Loucy (cell line): ENCODE measurements at regions not wholly inside any gene's neighbourhood (a gene's known extent, or its start where the extent isn't known, plus 50 kb on each side); places are given as distances from the start of the nearest gene placed in this dataset.

Experiments
- H2AFZ ChIP-seq: fragments of 200-600 bp; sonication (generic); 2 replicates; pipeline ENCODE4 v1.6.0; 2016; ENCODE audit warnings: antibody characterized with exemption, mild to moderate bottlenecking, low read length, moderate library complexity
- H3F3A ChIP-seq: fragments of 200-600 bp; 2 replicates; pipeline ENCODE4 v1.6.0; 2016; ENCODE audit warnings: antibody characterized with exemption, low read depth, mild to moderate bottlenecking
- H3K27me3 ChIP-seq: fragments of 200-600 bp; sonication (generic); 2 replicates; pipeline ENCODE4 v1.6.1; 2014; ENCODE audit warnings: low read length, mild to moderate bottlenecking; ENCODE audit not compliant: insufficient read depth, poor library complexity, severe bottlenecking
- H3K36me3 ChIP-seq: fragments of 200-600 bp; sonication (generic); 2 replicates; pipeline ENCODE4 v1.6.1; 2016; ENCODE audit warnings: low read length; ENCODE audit not compliant: insufficient read depth
- H3K4me1 ChIP-seq: fragments of 200-600 bp; sonication (generic); 2 replicates; pipeline ENCODE4 v1.5.1; 2014; ENCODE audit warnings: low read length, mild to moderate bottlenecking; ENCODE audit not compliant: insufficient read depth, poor library complexity, severe bottlenecking
- H3K4me2 ChIP-seq: fragments of 200-600 bp; sonication (generic); 2 replicates; pipeline ENCODE4 v1.6.0; 2014; ENCODE audit warnings: antibody characterized with exemption, low read length, low read depth, mild to moderate bottlenecking; ENCODE audit not compliant: poor library complexity, severe bottlenecking
- H3K4me3 ChIP-seq: fragments of 200-600 bp; sonication (generic); 2 replicates; pipeline ENCODE4 v1.5.1; 2014; ENCODE audit warnings: low read length, mild to moderate bottlenecking, mixed read lengths; ENCODE audit not compliant: poor library complexity, severe bottlenecking
- H3K79me2 ChIP-seq: fragments of 200-600 bp; sonication (generic); 2 replicates; pipeline ENCODE4 v1.6.1; 2014; ENCODE audit warnings: low read length; ENCODE audit not compliant: insufficient read depth
- H3K9ac ChIP-seq: fragments of 200-600 bp; sonication (generic); 2 replicates; pipeline ENCODE4 v1.6.0; 2014; ENCODE audit warnings: mild to moderate bottlenecking, low read depth, low read length, moderate library complexity; ENCODE audit not compliant: poor library complexity, severe bottlenecking
- H3K9me2 ChIP-seq: fragments of 200-600 bp; sonication (generic); replicated peaks from 2 replicates; pipeline ENCODE4 v1.6.1; 2016; ENCODE audit warnings: low read depth, low read length, mixed read lengths
- H3K9me3 ChIP-seq: fragments of 200-600 bp; sonication (generic); 2 replicates; pipeline ENCODE4 v1.6.1; 2014; ENCODE audit warnings: mild to moderate bottlenecking, antibody characterized with exemption, low read length, low read depth; ENCODE audit not compliant: insufficient read depth
- H4K20me1 ChIP-seq: fragments of 200-600 bp; sonication (generic); 2 replicates; pipeline ENCODE4 v1.6.0; 2014; ENCODE audit warnings: antibody characterized with exemption, low read length, mild to moderate bottlenecking; ENCODE audit not compliant: insufficient read depth, poor library complexity, severe bottlenecking
- CTCF ChIP-seq: fragments of 200-600 bp; sonication (generic); conservative IDR thresholded peaks from 2 replicates; pipeline ENCODE4 v1.5.1; 2014; ENCODE audit warnings: mild to moderate bottlenecking, antibody characterized with exemption, low read length
- EZH2phosphoT487 ChIP-seq: fragments of 200-600 bp; IDR thresholded peaks from 2 replicates; pipeline ENCODE4 v1.6.1; 2018; ENCODE audit warnings: antibody characterized with exemption, mild to moderate bottlenecking, moderate library complexity, borderline replicate concordance

GRCh38 chr15:87728998-87729397 is 527.5 kb downstream of the NTRK3 start:
- Histone ChIP-seq H3K9ac (no peak overlapping the region), H3K79me2 (no peaks in the 10 kb centered on the region), H3K4me2 (no peak overlapping the region), H3K9me2 (no peaks in the 10 kb centered on the region), H3K27me3 (no peaks in the 10 kb centered on the region), H4K20me1 (no peaks in the 10 kb centered on the region), H3K4me1 (no peaks in the 10 kb centered on the region), H3K9me3 (no peaks in the 10 kb centered on the region), H2AFZ (no peak overlapping the region), H3K4me3 (no peak overlapping the region), H3K36me3 (no peaks in the 10 kb centered on the region), H3F3A (no peaks in the 10 kb centered on the region)
- no peak for TF ChIP-seq EZH2phosphoT487
- TF ChIP-seq CTCF, result no peak

GRCh38 chr15:87727073-87727472 is 529.5 kb downstream of the NTRK3 start:
- Histone ChIP-seq H2AFZ (no peak overlapping the region), H3K9ac (no peak overlapping the region), H4K20me1 (no peaks in the 10 kb centered on the region), H3K27me3 (no peaks in the 10 kb centered on the region), H3K4me3 (no peak overlapping the region), H3K4me2 (no peak overlapping the region), H3K79me2 (no peaks in the 10 kb centered on the region), H3K9me3 (no peaks in the 10 kb centered on the region), H3F3A (no peaks in the 10 kb centered on the region), H3K9me2 (no peaks in the 10 kb centered on the region), H3K4me1 (no peaks in the 10 kb centered on the region), H3K36me3 (no peaks in the 10 kb centered on the region)
- TF ChIP-seq CTCF (no peak), EZH2phosphoT487 (no peak)

- H4K20me1 ChIP-seq, result no peaks in the 10 kb centered on the region
- no peak overlapping the region for H3K9ac ChIP-seq
- TF ChIP-seq CTCF, result no peak
- no peak for TF ChIP-seq EZH2phosphoT487
- no peaks in the 10 kb centered on the region for H3K9me3 ChIP-seq
- no peaks in the 10 kb centered on the region for H3K27me3 ChIP-seq
- no peaks in the 10 kb centered on the region for H3K4me1 ChIP-seq
- no peak overlapping the region for H3K4me2 ChIP-seq
- H3K9me2 ChIP-seq, result no peaks in the 10 kb centered on the region
- no peaks in the 10 kb centered on the region for H3F3A ChIP-seq
- no peak overlapping the region for H2AFZ ChIP-seq
- H3K4me3 ChIP-seq, result no peak overlapping the region
- H3K79me2 ChIP-seq, result no peaks in the 10 kb centered on the region
- no peaks in the 10 kb centered on the region for H3K36me3 ChIP-seq
These were observed 532.2 kb downstream of the NTRK3 start for GRCh38 chr15:87724330-87724729.
